NCI-H510A treated with DMSO at 0.1 percent for 48 hours (cell line): ENCODE measurements at regions not wholly inside any gene's neighbourhood (a gene's known extent, or its start where the extent isn't known, plus 50 kb on each side); places are given as distances from the start of the nearest gene placed in this dataset.

Experiments used
- DNase-seq: peaks from one replicate; lab custom pipeline; 2025; lab: John Stamatoyannopoulos, UW

GRCh38 chr18:24878289-24878688 is 417.9 kb downstream of the HRH4 start:
- peak; percentile 11 for DNase-seq

DNA sequence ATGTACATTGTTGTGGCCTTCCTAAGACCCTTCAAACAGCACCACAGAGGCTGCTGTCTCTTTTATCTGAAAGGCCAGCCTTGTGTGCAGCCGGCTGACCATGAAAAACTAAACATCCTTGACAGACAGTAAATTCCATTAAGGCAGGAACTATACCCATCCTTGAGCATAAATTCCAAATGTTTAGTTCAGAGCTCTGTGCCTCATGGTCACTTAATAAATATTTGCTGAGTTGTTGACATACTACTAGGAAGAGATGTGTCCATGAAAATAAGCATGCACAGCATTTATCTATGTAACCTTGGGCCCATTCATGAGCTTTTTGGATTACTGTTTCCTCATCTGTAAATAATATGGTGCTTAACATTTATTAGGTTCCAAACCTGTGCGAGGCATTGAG is 424.8 kb downstream of the HRH4 start:
- no peak for DNase-seq

DNA sequence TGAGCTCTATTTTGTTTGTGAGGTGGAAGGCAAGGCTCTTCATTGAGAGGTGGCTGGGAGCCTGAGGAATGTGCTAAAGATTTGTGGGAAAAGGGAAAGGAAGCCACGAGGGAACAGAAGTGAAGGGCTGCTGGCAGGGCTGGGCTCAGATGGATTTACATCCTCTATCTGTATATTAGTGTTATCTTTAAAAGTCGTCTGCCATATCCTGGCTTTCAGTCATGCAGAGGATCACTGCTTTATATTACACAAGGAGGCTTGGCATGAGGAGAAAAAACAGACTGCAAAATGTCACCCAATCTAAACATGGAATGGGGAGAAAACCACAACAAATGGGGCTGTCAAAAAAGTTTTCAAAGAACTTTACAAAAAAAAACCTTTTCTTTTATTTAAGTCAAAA is 434.4 kb downstream of the HRH4 start:
- no peak for DNase-seq

GRCh38 chr18:24897461-24897860 is 437.0 kb downstream of the HRH4 start:
- no peak for DNase-seq

- DNase-seq: no peak
These were observed 441.7 kb downstream of the ZNF521 start for GRCh38 chr18:24910221-24910620.

- no peak for DNase-seq
These were observed 438.3 kb downstream of the ZNF521 start for GRCh38 chr18:24913507-24914170.

DNA sequence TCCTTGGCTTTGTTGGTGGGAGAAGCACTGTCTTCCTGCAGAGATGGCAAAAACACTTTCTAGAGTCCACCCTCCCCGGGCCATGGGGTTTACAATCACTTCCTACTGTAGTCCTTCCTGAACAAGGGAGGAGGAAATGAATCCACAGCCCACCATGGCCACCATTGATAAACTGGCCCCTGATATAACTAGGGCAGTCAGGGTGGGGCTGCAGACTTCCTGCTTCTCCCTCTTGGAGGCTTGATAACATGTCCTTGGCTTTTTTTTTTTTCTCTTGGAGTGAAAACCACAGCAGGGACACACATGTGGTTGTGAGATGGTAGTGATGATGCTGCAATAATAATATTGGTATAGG is 437.8 kb downstream of the ZNF521 start:
- DNase-seq: no peak

- no peak for DNase-seq
These were observed 437.3 kb downstream of the ZNF521 start for GRCh38 chr18:24914685-24915084.

DNA sequence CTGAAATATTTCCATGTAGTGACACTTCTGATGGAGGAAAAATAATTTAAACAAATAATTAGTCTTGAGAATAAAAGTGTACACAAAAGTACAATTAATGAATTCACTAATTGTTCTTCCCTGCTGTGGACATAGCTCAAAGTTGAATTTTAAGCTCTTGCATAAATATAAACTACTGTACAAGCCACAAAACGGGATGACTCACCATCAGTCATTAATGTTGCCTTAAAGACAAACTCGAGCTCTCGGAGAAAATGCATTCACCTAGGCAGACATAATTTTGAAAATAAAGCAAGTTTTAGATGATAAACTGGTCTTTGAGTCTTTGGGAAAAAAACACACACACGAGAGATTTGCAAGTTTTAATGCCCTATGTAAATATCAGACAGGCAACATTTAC is 436.4 kb downstream of the ZNF521 start:
- DNase-seq: no peak

GRCh38 chr18:24917767-24918166 is 434.2 kb downstream of the ZNF521 start:
- no peak for DNase-seq

DNA sequence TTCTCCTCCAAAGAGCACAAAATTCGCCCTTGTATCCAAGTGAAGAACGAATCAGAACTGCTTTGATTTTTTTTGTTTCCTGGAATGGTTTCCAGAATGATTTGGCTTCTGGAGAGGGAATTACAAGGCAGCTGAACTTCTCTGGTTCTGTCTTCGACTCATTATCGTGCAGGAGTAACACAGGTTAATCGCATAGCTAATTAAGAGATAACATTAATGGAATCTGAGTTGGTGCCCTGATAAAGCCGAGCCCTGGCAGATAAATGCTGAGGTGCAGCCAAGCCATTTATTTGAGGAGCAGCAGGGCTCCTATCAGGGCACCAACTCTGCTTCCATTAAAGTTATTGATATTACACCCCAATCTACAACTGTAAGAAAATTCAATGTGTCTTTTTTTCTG is 433.7 kb downstream of the ZNF521 start:
- DNase-seq: no peak

DNA sequence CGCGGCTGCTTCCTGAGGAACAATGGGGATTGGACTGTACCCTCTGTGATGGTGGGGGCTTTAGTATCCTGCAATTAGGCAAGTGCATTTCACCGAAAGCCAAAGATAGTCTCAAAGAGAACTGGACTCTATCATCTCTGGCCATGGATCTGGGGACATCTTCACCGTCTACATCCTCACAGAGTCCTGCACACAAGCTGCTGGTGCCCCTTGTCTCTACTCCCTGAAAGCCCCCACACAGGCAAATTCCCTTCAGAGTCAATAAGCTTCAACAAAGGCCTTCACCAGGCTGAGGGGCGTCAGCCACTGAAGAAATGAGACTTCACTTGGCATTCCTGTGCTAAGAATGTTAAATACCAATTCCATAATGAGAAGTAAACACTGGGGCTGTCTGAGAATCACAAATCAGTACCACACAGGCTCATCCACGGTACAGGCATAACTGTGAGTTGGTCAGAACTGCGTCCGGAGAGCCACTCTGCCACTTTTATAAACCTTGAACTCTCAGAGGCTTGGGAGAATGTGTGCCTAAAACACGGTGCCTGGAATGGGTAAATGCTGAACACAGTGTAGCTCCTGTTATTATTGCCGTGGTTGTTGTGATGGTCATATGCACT is 432.7 kb downstream of the ZNF521 start:
- no peak for DNase-seq

DNA sequence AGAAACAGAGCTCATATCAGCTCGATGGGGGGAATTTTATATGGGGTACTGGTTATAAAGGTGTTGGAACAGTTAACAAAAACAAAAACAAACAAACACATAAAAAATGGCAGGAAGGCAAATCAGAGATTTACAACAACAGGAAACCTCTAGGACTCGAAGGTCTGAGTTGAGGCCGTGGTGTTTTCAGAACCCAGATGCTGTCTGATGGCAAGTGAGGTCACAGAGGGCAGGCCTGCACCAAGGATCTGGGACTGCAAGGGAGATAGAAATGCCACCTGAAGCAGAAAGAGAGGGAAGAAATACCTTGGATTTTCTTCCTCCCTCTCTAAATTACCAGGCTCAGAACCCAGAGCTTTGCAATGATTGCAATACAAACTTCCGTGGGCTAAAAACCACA is 429.5 kb downstream of the ZNF521 start:
- no peak for DNase-seq

DNA sequence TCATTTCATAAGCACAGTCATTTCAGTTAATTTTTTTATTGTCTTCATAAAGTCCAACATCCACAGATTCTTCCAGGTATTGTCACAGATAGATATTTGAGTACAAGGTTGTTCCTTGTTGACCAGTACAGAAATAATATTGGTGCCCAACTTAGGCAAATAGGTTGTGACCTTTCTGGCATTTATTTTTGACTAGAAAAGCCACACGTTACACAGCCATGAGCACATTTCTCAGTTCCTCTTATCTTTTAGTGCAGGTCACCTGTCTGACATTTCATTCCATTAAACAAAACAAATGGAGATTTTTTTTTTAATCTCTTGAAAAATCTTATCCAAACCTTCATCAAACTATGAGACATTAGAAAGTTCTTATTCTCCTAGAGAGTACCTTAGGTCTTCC is 428.8 kb downstream of the ZNF521 start:
- DNase-seq: no peak

GRCh38 chr18:24924066-24924716 is 427.8 kb downstream of the ZNF521 start:
- no peak for DNase-seq

GRCh38 chr18:24926649-24927048 is 425.3 kb downstream of the ZNF521 start:
- no peak for DNase-seq

DNA sequence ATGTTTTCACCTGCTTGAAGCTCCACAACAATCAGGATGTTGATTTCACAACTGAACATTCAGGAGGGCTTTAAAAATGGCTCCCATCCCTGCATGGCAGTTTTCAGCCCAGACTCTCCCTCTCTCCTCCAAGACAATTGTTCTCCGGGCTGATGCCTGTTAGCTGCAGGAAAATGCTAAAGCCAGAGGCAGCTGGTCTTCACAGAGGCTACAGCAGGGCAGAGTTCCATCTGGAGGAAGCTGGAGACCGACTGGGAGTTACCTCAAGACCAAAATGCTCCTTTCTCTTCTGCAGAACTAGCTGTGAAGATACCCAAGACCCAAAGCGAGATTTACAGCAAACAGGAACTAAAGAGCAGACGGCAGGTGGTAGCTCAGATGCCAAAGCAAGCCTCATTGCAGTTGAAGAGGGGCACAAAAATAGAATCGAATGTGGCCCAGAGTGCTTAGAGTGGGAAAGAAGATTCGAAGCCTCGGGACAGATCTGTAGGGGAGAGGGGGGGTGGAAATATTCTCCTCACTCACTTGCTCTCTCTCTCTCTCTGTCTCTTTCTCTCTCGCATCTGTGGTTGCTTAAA is 423.6 kb downstream of the ZNF521 start:
- peak; percentile 46 for DNase-seq

DNA sequence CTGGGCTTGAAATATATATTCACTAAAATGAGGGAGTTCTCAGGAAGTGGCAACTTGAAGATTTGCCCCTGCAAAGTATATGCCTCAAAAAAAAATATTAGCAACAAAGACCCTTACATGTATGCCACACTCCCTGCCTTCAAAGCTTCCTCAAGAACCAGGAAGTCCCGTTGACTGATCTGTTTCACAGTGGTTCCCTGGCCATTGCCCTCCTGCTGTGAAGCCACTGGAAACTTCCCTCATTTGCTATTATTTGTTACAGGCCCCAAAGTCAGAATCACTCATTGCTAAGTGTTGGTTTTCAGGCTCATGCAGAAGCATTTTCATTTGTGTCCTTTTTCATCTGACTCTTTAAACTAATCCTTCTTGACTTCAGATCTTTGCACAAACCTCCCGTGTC is 421.5 kb downstream of the ZNF521 start:
- DNase-seq: no peak

GRCh38 chr18:24930971-24931370 is 421.0 kb downstream of the ZNF521 start:
- DNase-seq: peak; percentile 16

- no peak for DNase-seq
These were observed 418.6 kb downstream of the ZNF521 start for GRCh38 chr18:24933345-24933744.

GRCh38 chr18:24934258-24934932 is 417.6 kb downstream of the ZNF521 start:
- DNase-seq: no peak

DNA sequence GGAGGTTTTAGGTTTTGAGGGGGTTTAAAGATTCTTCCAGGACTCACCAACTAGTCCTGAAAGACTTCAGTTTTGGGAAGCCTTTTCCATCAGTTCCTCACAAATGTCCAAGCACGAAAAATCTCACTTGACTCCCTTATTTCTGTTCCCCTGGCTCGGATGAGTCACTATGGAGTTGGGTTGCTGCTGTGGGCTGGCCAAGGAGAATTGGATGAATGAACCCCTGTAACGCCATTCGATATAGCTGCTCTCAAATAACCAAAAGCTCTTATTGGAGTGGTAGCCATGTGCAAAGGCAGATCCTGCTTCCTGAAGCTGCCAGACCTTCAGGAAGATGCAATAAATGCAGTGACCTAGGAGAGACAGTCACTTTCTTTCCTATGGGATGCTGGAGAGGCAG is 417.0 kb downstream of the ZNF521 start:
- DNase-seq: no peak

GRCh38 chr18:24935896-24936295 is 416.1 kb downstream of the ZNF521 start:
- no peak for DNase-seq
